ENCODE measurements at regions not wholly inside any gene's neighbourhood (a gene's known extent, or its start where the extent isn't known, plus 50 kb on each side); places are given as distances from the start of the nearest gene placed in this dataset.

- Mint-ChIP-seq H3K4me1 (peaks cover 12% of the 10 kb centered on the region), H3K27ac (no peak overlapping the region), H3K9me3 (no peaks in the 10 kb centered on the region), H3K36me3 (no peaks in the 10 kb centered on the region), H3K4me3 (no peak overlapping the region)
- ATAC-seq (no peak), DNase-seq (ENCODE audit: low spot score in 2 of 2) (no peak)
These were observed 65.2 kb upstream of the TMEM33 start for GRCh38 chr4:41870035-41870434.

- H3K9me3 Mint-ChIP-seq, result no peaks in the 10 kb centered on the region
- no peak overlapping the region for H3K27ac Mint-ChIP-seq
- H3K36me3 Mint-ChIP-seq, result no peaks in the 10 kb centered on the region
- H3K4me1 Mint-ChIP-seq, result peaks cover 12% of the 10 kb centered on the region
- H3K4me3 Mint-ChIP-seq, result peak overlapping the region; percentile 24
- ATAC-seq (peak; percentile 42), DNase-seq (ENCODE audit: low spot score in 2 of 2) (no peak)
These were observed 68.2 kb upstream of the TMEM33 start for GRCh38 chr4:41866799-41867677.

DNA sequence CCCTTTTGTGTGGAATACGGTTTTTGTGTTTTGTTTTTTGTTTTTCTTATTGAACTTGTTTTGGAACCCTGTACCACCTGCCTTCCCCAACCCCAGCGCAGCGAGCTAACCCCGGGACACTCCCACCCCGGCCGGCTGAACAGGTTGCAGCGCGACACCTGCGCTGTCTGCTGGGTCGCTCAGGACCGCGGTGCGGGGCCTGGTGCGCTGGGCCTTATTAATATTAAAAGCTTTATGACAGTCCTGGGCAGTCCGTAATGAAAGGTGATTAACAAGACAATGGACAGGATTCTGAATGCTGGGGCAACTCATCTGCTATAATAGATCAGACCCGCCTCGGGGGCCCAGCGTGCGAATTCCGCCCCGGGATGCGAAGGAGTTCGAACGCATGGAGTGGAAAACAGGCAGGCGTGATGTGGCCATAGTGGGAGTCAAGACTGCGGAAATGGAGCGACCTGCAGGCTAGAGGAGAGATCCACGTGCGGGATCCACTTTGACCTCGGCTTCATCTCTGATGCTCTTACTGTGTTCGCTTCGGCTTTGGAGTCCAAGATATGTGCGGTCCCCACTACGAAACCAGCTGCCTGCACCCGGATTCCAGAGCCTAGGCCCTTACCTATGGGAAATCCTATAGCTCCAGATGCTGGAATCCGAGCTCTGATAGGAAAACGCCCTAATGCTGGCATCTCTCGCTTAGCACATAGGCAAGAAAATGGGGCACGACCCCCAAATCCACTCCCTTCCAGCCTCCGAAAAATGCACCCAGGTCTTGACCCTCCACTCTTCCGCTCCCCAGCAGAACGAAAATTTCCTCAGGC is 69.0 kb upstream of the TMEM33 start:
- Mint-ChIP-seq H3K36me3 (no peaks in the 10 kb centered on the region), H3K27ac (no peak overlapping the region), H3K9me3 (no peaks in the 10 kb centered on the region), H3K4me3 (peak overlapping the region; percentile 24), H3K4me1 (peaks cover 12% of the 10 kb centered on the region)
- ATAC-seq, result no peak
- DNase-seq (ENCODE audit: low spot score in 2 of 2), result no peak

GRCh38 chr4:41865306-41865980 is 69.8 kb upstream of the TMEM33 start:
- Mint-ChIP-seq H3K4me1 (peaks cover 12% of the 10 kb centered on the region), H3K9me3 (no peaks in the 10 kb centered on the region), H3K4me3 (no peak overlapping the region), H3K27ac (no peak overlapping the region), H3K36me3 (no peaks in the 10 kb centered on the region)
- ATAC-seq (no peak), DNase-seq (ENCODE audit: low spot score in 2 of 2) (no peak)

- Mint-ChIP-seq H3K4me3 (no peak overlapping the region), H3K4me1 (no peaks in the 10 kb centered on the region), H3K9me3 (no peaks in the 10 kb centered on the region), H3K27ac (no peak overlapping the region), H3K36me3 (no peaks in the 10 kb centered on the region)
- ATAC-seq (no peak), DNase-seq (ENCODE audit: low spot score in 2 of 2) (no peak)
These were observed 76.1 kb upstream of the TMEM33 start for GRCh38 chr4:41859087-41859486.

DNA sequence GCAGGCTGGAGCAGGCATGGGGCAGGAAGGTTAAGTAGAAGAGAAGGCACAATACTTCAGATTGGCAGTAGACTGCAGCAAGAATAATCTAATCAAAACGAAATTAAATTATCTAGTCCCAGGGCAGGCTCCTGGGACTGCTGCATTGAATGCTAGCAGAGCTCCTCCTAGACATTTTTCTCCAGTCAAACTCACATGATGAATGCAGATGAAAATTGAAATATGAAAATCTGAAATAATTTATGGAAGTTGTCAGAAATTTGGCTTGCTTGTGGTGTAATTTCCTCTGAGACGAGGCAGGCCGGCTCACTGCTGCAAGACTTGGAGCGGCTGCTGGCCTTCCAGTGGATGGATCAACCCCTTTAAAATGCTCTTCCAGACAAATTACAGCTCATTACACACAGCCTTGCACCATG is 78.0 kb upstream of the TMEM33 start:
- H3K4me3 Mint-ChIP-seq, result no peak overlapping the region

GRCh38 chr4:41856797-41857196 is 78.4 kb upstream of the TMEM33 start:
- DNase-seq (ENCODE audit: low spot score in 2 of 2), result no peak
- ATAC-seq, result no peak
- no peaks in the 10 kb centered on the region for H3K4me1 Mint-ChIP-seq
- no peak overlapping the region for H3K27ac Mint-ChIP-seq
- no peak overlapping the region for H3K4me3 Mint-ChIP-seq
- no peaks in the 10 kb centered on the region for H3K9me3 Mint-ChIP-seq
- H3K36me3 Mint-ChIP-seq, result no peaks in the 10 kb centered on the region

More for the DNA sequence above, 78.0 kb upstream of the TMEM33 start:
- H3K27ac Mint-ChIP-seq, result no peak overlapping the region
- DNase-seq (ENCODE audit: low spot score in 2 of 2) (no peak), ATAC-seq (no peak)
- H3K4me1 Mint-ChIP-seq, result no peaks in the 10 kb centered on the region
- no peaks in the 10 kb centered on the region for H3K36me3 Mint-ChIP-seq
- H3K9me3 Mint-ChIP-seq, result no peaks in the 10 kb centered on the region

- H3K4me1 Mint-ChIP-seq, result no peaks in the 10 kb centered on the region
- H3K27ac Mint-ChIP-seq, result no peak overlapping the region
- no peaks in the 10 kb centered on the region for H3K36me3 Mint-ChIP-seq
- H3K9me3 Mint-ChIP-seq, result no peaks in the 10 kb centered on the region
- ATAC-seq (no peak), DNase-seq (ENCODE audit: low spot score in 2 of 2) (no peak)
- H3K4me3 Mint-ChIP-seq, result no peak overlapping the region
These were observed 81.3 kb upstream of the TMEM33 start for GRCh38 chr4:41853973-41854372.

- H3K9me3 Mint-ChIP-seq, result no peaks in the 10 kb centered on the region
- DNase-seq (ENCODE audit: low spot score in 2 of 2), result no peak
- H3K4me1 Mint-ChIP-seq, result no peaks in the 10 kb centered on the region
- H3K36me3 Mint-ChIP-seq, result no peaks in the 10 kb centered on the region
- no peak overlapping the region for H3K27ac Mint-ChIP-seq
- no peak for ATAC-seq
- H3K4me3 Mint-ChIP-seq, result no peak overlapping the region
These were observed 83.0 kb upstream of the TMEM33 start for GRCh38 chr4:41852229-41852628.

DNA sequence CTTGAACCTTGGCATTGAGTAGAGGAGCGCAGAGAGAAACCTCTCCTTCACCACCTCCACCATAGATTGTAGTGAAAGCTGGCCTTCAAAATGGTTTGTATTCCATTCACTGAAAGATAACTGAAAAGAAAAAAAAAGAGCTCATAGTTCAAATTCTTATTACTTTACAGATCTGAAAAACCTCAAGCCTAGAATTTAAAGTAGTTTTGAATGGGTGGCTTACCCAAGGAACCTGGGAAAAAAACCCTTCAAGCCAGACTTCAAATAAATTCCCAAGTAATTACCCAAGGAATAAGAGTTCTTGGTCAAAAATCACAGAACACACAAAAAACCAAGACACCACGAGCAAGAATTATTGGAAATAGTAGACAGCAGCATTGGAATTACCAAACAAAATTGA is 83.6 kb upstream of the TMEM33 start:
- Mint-ChIP-seq H3K4me1 (no peaks in the 10 kb centered on the region), H3K9me3 (no peaks in the 10 kb centered on the region), H3K27ac (no peak overlapping the region), H3K4me3 (no peak overlapping the region), H3K36me3 (no peaks in the 10 kb centered on the region)
- DNase-seq (ENCODE audit: low spot score in 2 of 2) (no peak), ATAC-seq (no peak)

DNA sequence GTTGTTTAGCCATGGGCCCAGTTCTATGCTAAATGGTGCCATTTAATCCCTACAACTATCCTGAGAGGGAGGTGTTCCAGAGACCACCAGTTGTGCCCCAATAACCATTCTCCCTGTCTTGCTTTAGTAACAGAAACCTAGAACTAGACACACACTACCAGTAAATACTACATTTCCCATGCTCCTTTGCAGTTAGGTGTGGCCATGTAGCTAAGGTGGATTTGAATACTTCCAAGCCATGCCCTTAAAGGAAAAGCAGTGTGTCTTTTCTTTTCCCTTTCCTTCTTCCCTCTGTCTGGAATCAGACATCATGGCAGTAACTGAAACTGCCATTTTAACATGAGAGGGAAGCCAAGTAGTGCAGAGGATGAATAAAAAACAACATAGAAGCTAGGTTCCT is 90.9 kb upstream of the TMEM33 start:
- peaks cover 5% of the 10 kb centered on the region for H3K4me1 Mint-ChIP-seq
- no peak for ATAC-seq
- H3K27ac Mint-ChIP-seq, result no peak overlapping the region
- H3K9me3 Mint-ChIP-seq, result peaks cover 4% of the 10 kb centered on the region
- DNase-seq (ENCODE audit: low spot score in 2 of 2), result no peak
- no peaks in the 10 kb centered on the region for H3K36me3 Mint-ChIP-seq
- no peak overlapping the region for H3K4me3 Mint-ChIP-seq

DNA sequence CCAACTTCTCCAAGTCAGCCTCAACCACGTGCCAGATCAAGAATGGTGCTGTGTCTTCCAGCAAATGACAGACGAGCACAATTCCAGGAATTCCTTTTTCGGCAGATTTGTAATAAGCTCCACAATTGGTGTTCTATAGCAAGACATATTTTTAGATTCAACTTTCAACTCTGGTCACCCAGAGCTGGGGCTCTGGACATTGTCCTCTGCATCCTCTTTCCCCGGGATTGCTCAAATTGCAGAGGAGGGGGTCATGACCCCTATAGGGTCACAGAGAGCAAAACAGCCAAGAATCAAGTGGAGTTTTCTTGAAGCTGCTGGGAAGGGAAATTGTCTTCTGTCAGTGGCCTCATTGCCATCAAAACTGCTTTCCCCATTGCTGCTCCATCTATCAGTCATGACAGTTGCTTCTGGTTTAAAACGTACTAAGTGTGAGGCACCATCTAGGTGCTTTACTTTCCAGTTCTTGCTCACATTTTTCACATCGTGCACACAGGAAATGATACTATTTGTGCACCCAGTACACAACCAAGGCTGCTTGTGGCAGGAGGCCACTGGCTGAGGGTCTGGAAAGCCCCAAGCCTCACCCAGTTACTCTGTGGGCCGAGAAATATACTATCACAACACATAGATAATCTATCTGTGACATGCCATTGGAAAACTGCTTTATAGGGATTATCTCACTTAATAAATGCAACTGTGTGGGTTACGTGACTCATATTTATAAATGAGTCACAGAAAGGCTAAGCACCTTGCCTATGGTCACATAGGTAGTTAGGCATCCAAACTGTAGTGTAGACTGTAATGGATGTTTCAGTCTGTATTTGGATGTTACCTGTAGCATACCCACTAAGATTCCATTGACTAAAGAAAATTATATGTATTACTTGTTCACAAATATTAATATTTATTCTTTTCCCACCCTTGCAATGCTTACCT is 91.7 kb upstream of the PHOX2B start:
- peak in 1 of 2 donors; percentile 51 for DNase-seq (ENCODE audit: low spot score in 2 of 2)

DNA sequence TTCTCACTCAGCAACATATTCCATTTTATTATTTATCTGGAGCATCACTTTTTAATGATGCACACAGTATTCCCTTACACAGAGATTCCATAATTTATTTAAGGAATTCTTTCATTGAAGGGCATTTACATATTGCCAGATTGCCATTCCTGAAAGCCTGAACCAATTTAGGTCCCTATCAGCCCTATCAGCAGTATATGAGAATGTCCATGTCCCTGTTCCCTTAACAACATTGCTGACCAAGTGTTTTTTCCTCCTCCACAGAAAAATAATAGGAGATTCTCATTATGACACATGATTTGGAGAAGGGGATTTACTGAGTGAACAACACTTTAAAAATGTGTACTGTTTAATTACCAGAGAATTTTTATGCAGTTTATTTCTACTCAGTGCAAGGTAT is 90.1 kb upstream of the PHOX2B start:
- H3K27ac Mint-ChIP-seq, result no peak overlapping the region
- peaks cover under 1% of the 10 kb centered on the region for H3K9me3 Mint-ChIP-seq
- H3K4me1 Mint-ChIP-seq, result peaks cover 5% of the 10 kb centered on the region
- DNase-seq (ENCODE audit: low spot score in 2 of 2) (no peak), ATAC-seq (no peak)
- no peak overlapping the region for H3K4me3 Mint-ChIP-seq
- H3K36me3 Mint-ChIP-seq, result no peaks in the 10 kb centered on the region

More for the DNA sequence above, 91.7 kb upstream of the PHOX2B start:
- H3K4me3 Mint-ChIP-seq, result no peak overlapping the region
- H3K4me1 Mint-ChIP-seq, result peaks cover 5% of the 10 kb centered on the region
- peaks cover 4% of the 10 kb centered on the region for H3K9me3 Mint-ChIP-seq
- H3K36me3 Mint-ChIP-seq, result no peaks in the 10 kb centered on the region
- H3K27ac Mint-ChIP-seq, result no peak overlapping the region
- ATAC-seq, result peak; percentile 91

DNA sequence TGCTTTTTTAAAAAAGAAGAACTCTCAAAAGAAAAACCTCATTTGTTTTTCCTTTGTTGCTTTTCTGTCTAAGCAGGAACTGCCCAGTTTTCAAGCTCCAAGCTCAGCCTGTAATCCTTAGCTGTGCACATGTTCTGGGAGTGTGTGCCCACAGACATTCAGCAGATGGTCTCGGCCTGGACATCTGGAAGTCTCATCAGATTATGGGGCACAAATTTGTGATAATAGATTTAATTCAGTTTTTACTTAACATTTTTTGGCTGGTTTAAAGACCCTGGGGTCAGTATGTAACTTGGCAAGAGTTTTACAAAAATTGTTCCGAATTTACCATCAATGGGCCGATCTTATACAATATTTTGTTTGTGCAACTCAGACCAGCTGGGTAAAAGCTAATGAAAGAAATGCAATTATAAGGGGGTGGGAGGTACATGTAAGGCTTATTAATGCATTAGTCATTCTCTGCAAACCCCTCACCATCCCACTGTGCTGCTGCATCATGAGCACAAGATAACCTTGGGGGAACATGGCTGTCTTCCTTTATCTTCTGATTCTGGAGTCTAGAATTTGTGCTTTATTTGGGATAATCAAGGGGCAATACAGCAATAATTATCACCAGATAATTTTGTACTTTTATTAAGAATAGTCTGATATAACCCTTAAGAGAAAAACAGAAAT is 86.9 kb upstream of the PHOX2B start:
- no peak overlapping the region for H3K4me3 Mint-ChIP-seq
- ATAC-seq, result no peak
- DNase-seq (ENCODE audit: low spot score in 2 of 2), result no peak
- H3K27ac Mint-ChIP-seq, result no peak overlapping the region
- H3K4me1 Mint-ChIP-seq, result peaks cover 5% of the 10 kb centered on the region
- H3K36me3 Mint-ChIP-seq, result no peaks in the 10 kb centered on the region
- H3K9me3 Mint-ChIP-seq, result no peaks in the 10 kb centered on the region

All from stimulated activated effector memory CD8-positive, alpha-beta T cell treated with anti-CD3 and anti-CD28 coated beads, Interleukin-12 subunit alpha, Interleukin-12 subunit beta, amount 100 ng/mL, for 72 hours (primary cell).